AG09319 (cell line): ENCODE measurements at regions not wholly inside any gene's neighbourhood (a gene's known extent, or its start where the extent isn't known, plus 50 kb on each side); places are given as distances from the start of the nearest gene placed in this dataset.

ENCODE experiments used
- DNase-seq: peaks from one replicate; pipeline ENCODE4 v3.0.0-alpha.2; 2010; ENCODE audit warnings: low read depth; ENCODE audit errors: extremely low read depth
- TF ChIP-seq, protein P1 (sequence below): IDR thresholded peaks from 2 replicates; pipeline ENCODE4 v1.5.1; 2011; ENCODE audit warnings: low read depth, mild to moderate bottlenecking, inconsistent platforms, low read length, moderate library complexity

DNA sequence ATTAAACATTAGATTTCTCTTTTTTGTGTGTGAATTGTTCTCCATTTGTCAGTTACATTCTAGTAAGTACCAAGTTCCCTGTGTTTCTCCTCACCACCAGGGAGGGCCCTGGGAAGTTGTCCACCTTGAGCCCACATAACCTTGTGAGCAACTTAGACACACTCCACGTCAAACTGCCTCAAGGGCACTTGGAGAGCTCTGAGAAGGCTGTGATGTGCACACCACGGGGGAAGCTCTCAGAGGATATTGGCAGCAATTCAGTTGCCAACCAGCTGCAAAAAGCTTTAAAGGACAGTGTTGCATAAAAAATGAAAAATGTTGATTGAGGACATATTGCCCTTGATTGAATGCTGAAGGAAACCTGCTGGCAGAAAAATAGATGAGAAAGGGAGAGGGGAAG lies 743.6 kb downstream of the RNF144A start:
- TF ChIP-seq, protein P1, sequence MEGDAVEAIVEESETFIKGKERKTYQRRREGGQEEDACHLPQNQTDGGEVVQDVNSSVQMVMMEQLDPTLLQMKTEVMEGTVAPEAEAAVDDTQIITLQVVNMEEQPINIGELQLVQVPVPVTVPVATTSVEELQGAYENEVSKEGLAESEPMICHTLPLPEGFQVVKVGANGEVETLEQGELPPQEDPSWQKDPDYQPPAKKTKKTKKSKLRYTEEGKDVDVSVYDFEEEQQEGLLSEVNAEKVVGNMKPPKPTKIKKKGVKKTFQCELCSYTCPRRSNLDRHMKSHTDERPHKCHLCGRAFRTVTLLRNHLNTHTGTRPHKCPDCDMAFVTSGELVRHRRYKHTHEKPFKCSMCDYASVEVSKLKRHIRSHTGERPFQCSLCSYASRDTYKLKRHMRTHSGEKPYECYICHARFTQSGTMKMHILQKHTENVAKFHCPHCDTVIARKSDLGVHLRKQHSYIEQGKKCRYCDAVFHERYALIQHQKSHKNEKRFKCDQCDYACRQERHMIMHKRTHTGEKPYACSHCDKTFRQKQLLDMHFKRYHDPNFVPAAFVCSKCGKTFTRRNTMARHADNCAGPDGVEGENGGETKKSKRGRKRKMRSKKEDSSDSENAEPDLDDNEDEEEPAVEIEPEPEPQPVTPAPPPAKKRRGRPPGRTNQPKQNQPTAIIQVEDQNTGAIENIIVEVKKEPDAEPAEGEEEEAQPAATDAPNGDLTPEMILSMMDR, result no peak
- no peak for DNase-seq

DNA sequence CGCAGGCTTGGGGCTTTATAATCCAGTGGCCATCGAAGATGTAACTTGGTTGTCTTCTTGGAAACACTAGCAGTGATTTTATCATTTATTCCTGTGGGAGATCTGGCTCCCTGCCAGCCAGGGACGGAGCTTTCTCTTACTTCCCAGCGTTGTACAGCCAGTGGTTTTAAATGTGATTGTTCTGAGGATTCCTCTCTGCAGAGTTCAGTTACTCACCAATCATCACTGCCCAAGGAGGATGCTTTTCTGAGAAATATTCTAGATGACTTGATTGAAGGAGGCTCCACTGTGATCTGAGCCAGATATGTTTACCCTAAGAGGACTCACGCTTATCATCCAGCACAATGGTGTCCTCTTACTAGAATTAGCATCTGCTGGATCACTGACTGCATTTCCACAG lies 744.3 kb downstream of the RNF144A start:
- TF ChIP-seq, protein P1, result no peak
- DNase-seq, result no peak

DNA sequence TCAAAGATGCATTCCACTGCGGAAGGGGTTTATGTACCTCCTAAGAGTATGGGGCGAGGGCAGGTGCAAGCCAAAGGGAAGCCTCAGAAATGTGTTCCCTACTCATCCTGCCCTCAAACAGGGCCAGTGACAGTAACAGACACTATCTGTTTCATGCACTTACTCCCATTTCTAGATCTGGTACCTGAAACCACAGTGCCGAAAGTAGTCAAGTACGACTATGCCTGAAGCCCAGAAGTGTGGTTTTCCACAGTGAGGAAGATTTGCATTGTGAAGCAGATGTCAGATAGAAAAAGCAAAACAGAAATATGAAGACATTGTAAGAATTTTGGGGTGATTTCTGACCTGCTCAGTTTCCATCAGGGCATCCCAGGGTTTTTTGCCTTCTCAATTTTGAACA lies 748.7 kb downstream of the RNF144A start:
- DNase-seq, result no peak
- TF ChIP-seq, protein P1, result no peak

DNA sequence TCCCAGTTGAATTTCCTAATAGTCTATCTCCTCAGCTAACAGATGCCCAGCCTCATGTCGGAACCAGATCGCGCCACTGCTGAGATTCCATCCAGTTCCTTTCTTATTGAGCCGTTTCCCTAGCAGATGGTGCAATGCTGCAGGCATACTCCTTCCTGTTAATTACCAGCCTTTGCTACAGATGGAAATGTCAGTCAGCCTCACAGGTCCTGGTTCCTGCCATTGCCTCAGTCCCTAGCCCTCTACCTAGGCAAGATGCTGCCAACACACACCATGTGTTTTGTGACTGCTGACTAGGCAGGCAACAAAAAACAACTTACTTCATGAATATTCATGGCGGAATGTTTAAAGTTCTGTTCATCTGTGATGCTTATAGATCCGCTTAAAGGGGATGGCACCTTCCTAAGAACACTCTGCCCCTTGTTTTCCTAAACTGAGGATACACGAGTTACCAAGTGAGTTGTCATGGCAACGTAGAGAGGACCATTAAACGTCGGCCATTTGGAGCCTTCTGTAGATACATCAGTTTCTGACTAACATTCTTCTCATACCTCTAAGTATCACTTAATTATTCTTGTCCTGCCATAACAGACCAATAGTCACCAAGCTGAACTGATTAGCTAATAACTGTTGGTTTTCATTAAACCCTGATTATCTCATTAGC lies 749.5 kb downstream of the RNF144A start:
- DNase-seq, result no peak
- TF ChIP-seq, protein P1, result no peak

GRCh38 chr2:7667260-7667757 lies 750.1 kb downstream of the RNF144A start:
- TF ChIP-seq, protein P1, result no peak
- no peak for DNase-seq

DNA sequence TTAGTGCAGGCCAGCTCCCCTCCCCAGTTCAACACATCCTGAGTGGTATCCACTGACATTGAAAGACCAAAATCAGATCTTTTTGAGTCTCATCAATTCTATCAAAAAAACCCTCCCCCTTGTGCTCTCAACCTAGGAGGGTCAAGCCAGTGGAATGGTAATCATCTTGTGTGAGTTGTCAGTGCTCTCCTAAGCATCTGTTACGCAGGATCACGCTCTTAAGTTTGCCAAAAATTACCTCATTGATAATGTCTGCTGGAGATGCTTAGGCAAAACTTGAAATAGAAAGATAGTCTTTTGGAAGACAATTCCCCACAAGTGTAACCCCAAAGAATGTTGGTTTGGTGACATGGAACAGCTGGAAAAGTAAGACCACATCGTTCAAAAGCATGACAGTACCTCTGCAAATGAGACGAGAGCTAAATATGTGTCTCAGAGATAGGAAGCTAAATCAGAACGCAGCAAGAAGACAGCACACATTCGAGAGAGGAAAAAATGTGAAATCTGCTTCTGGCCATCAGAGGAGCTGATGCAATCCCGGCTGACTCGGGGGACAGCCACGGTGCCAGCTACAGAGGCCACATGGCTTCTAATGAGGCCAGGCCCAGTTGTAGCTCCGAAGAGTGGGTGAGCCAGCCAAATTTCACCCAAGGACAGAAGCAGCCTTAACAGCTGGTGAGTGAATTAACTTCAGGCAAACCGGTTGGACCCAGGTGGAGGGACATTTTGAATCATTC lies 753.9 kb downstream of the RNF144A start:
- TF ChIP-seq, protein P1, result no peak
- DNase-seq, result no peak

DNA sequence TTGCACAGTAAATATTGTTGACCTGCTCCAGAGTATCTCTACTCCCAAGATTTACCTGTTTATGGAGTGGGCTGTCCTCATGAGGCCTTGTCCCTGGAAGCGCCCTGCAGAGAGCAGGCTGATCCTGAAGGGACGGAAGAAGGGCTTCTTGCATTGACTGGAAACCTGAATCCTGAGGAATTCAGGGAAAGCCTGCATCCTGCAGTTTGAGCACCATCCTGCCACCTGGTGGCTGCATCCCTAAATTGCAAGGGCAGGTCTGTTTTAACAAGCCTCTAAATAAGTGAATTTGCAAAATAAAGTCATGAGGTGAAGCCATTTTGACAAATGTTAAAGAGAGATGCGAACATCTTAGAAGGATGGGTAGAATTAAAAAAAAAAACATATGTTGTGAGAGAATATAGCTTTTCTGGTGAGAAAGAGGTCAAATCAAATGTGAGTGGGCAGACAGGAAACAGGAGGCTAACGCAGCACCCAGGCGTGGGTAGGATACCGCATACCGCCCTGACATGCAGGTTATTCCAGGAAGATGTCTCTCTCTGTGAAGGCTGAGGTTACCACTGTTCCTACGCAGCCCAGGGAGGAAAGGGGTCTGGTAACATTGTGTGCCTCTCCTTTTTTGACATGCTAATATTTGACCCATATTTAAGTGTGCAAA lies 754.9 kb downstream of the RNF144A start:
- DNase-seq, result no peak
- TF ChIP-seq, protein P1, result peak; percentile 32
